Stimulated activated naive CD4-positive, alpha-beta T cell (primary cell): ENCODE measurements at regions not wholly inside any gene's neighbourhood (a gene's known extent, or its start where the extent isn't known, plus 50 kb on each side); places are given as distances from the start of the nearest gene placed in this dataset.
A peak's percentile ranks its signal among the peaks of the same experiment; 100 is the strongest.

Source experiments
- DNase-seq, 6 experiments: peaks; one replicate each; lab custom pipeline; 2025; lab: John Stamatoyannopoulos, UW

GRCh38 chr6:99219788-99220187 lies 129.7 kb downstream of the FAXC start:
- DNase-seq, result no peak

- no peak for DNase-seq
Observed at GRCh38 chr6:99216959-99217358, 132.5 kb downstream of the FAXC start.

GRCh38 chr6:99195986-99196655 lies 153.4 kb downstream of the FAXC start:
- DNase-seq, result no peak

- DNase-seq, result no peak
Observed at GRCh38 chr6:99192561-99192960, 156.9 kb downstream of the FAXC start.

GRCh38 chr6:99189823-99190721 lies 159.4 kb downstream of the FAXC start:
- no peak for DNase-seq

GRCh38 chr6:99187429-99187828 lies 162.0 kb downstream of the FAXC start:
- DNase-seq, result no peak

GRCh38 chr6:99186417-99186816 lies 163.1 kb downstream of the FAXC start:
- DNase-seq, result no peak

- DNase-seq, result no peak
Observed at GRCh38 chr6:99185525-99185924, 163.9 kb downstream of the FAXC start.

- DNase-seq, result no peak
Observed at GRCh38 chr6:99184696-99185095, 164.8 kb downstream of the FAXC start.

GRCh38 chr6:99183066-99183465 lies 166.4 kb downstream of the FAXC start:
- DNase-seq, result no peak

GRCh38 chr6:99181174-99181573 lies 168.3 kb downstream of the FAXC start:
- no peak for DNase-seq

GRCh38 chr6:99178168-99178567 lies 171.3 kb downstream of the FAXC start:
- no peak for DNase-seq

GRCh38 chr6:99177736-99178135 lies 171.7 kb downstream of the FAXC start:
- DNase-seq, result no peak

GRCh38 chr6:99165838-99166237 lies 183.6 kb downstream of the FAXC start:
- no peak for DNase-seq

GRCh38 chr6:99152347-99152643 lies 197.2 kb downstream of the FAXC start:
- no peak for DNase-seq

- DNase-seq, result peak in 1 of 6 experiments; percentile 1
Observed at GRCh38 chr6:99151634-99152346, 197.7 kb downstream of the FAXC start.

- DNase-seq, result no peak
Observed at GRCh38 chr6:99148761-99149160, 200.7 kb downstream of the FAXC start.

- no peak for DNase-seq
Observed at GRCh38 chr6:99148111-99148510, 200.4 kb upstream of the FBXL4 start.

GRCh38 chr6:99147206-99147605 lies 199.5 kb upstream of the FBXL4 start:
- DNase-seq, result no peak

GRCh38 chr6:99146711-99147110 lies 199.0 kb upstream of the FBXL4 start:
- DNase-seq, result no peak

GRCh38 chr6:99145738-99146137 lies 198.0 kb upstream of the FBXL4 start:
- no peak for DNase-seq

GRCh38 chr6:99143108-99143861 lies 195.5 kb upstream of the FBXL4 start:
- DNase-seq, result no peak
